ENCODE measurements at regions not wholly inside any gene's neighbourhood (a gene's known extent, or its start where the extent isn't known, plus 50 kb on each side); places are given as distances from the start of the nearest gene placed in this dataset.

- intact Hi-C loops (cut with DNase I) = no loop called here
- Histone ChIP-seq H3K4me3 (no peak overlapping the region), H3K4me1 (no peaks in the 10 kb centered on the region), H3K9me3 (peaks cover 32% of the 10 kb centered on the region), H3K27ac (no peak overlapping the region), H3K36me3 (ENCODE audit: insufficient read depth in 1 of 2, low read depth in 1 of 2) (no peaks in the 10 kb centered on the region), H3K27me3 (ENCODE audit: insufficient read depth in 3 of 3, low read length in 2 of 3) (no peaks in the 10 kb centered on the region)
- ATAC-seq (no peak), DNase-seq (no peak)
- TF ChIP-seq CTCF (IDR thresholded peaks at IDR 0.05) = no peak
Measured at GRCh38 chr1:14215151-14215550, 383.3 kb upstream of the KAZN start.

- DNase-seq (no peak), ATAC-seq (no peak)
- no peaks in the 10 kb centered on the region for H3K4me1 ChIP-seq
- WGBS, 3 donors = 40 to 97% (median 96%) methylated on average over 1 of the region's 1 CpG
- no peaks in the 10 kb centered on the region for H3K36me3 ChIP-seq (ENCODE audit: insufficient read depth in 1 of 2, low read depth in 1 of 2)
- intact Hi-C loops (cut with DNase I) = no loop called here
- no peaks in the 10 kb centered on the region for H3K27me3 ChIP-seq (ENCODE audit: insufficient read depth in 3 of 3, low read length in 2 of 3)
- peaks cover 32% of the 10 kb centered on the region for H3K9me3 ChIP-seq
- TF ChIP-seq CTCF (IDR thresholded peaks at IDR 0.05) = no peak
- no peak overlapping the region for H3K27ac ChIP-seq
- no peak overlapping the region for H3K4me3 ChIP-seq
Measured at GRCh38 chr1:14217384-14217783, 381.1 kb upstream of the KAZN start.

DNA sequence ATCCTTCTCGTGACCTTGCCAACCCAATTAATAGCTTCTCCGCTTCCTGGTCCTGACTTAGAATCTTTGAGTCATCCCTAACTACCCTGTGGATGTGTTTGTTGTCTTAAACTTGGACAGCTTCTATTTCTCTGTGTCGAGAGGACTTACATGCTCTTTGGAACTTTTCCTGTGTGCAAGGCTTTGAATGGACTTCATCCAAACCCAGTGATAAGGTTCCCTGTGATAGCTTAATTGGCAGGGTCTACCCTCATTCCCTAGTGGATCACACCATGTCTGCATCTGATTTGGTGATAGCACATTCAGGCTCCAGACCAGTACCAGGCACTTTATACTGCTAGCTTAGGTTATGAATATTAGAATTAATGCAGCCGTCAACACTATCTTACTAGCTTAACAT, 378.2 kb upstream of the KAZN start:
- H3K36me3 ChIP-seq (ENCODE audit: insufficient read depth in 1 of 2, low read depth in 1 of 2) = no peaks in the 10 kb centered on the region
- no peak overlapping the region for H3K27ac ChIP-seq
- no peaks in the 10 kb centered on the region for H3K4me1 ChIP-seq
- H3K9me3 ChIP-seq = peaks cover 32% of the 10 kb centered on the region
- no peak for TF ChIP-seq CTCF (IDR thresholded peaks at IDR 0.05)
- ATAC-seq (no peak), DNase-seq (no peak)
- H3K27me3 ChIP-seq (ENCODE audit: insufficient read depth in 3 of 3, low read length in 2 of 3) = no peaks in the 10 kb centered on the region
- H3K4me3 ChIP-seq = no peak overlapping the region
- WGBS, 3 donors = 48 to 52% (median 49%) methylated on average over 4 of the region's 4 CpGs
- intact Hi-C loops (cut with DNase I) = no loop called here

- Histone ChIP-seq H3K27ac (no peak overlapping the region), H3K4me3 (no peak overlapping the region), H3K27me3 (ENCODE audit: insufficient read depth in 3 of 3, low read length in 2 of 3) (no peaks in the 10 kb centered on the region), H3K9me3 (peaks cover 32% of the 10 kb centered on the region), H3K36me3 (ENCODE audit: insufficient read depth in 1 of 2, low read depth in 1 of 2) (no peaks in the 10 kb centered on the region), H3K4me1 (no peaks in the 10 kb centered on the region)
- intact Hi-C loops (cut with DNase I) = no loop called here
- ATAC-seq = no peak
- WGBS, 3 donors = 92 to 98% (median 94%) methylated on average over 2 of the region's 2 CpGs
- no peak for TF ChIP-seq CTCF (IDR thresholded peaks at IDR 0.05)
- DNase-seq = no peak
Measured at GRCh38 chr1:14220811-14221210, 377.7 kb upstream of the KAZN start.

DNA sequence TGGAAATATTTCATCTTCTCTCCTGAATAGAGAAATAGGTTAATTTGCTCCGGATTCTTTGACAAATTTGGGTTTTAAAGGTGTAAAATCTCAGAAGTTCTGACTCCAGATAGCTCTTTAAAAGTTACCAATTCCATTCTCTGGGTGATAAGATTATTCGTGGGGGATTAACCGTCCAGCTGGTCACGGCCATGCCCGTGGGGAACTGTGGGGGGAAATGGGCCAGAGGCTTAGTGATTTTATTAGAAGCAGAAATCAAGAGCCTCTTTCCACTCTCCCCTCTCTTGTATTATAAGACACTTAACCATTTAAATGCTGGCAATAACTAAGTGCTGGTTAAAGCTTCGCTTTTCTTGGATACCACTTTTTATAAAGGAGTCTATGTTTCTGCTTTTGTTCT, 376.4 kb upstream of the KAZN start:
- Histone ChIP-seq H3K27ac (no peak overlapping the region), H3K27me3 (ENCODE audit: insufficient read depth in 3 of 3, low read length in 2 of 3) (no peaks in the 10 kb centered on the region), H3K4me3 (no peak overlapping the region), H3K4me1 (no peaks in the 10 kb centered on the region), H3K9me3 (peaks cover 23% of the 10 kb centered on the region), H3K36me3 (ENCODE audit: insufficient read depth in 1 of 2, low read depth in 1 of 2) (no peaks in the 10 kb centered on the region)
- TF ChIP-seq CTCF (IDR thresholded peaks at IDR 0.05) = no peak
- intact Hi-C loops (cut with DNase I) = no loop called here
- ATAC-seq (no peak), DNase-seq (no peak)
- WGBS, 3 donors = 26 to 36% (median 29%) methylated on average over 6 of the region's 6 CpGs

Data from psoas muscle (tissue), 7 donors.